Bone marrow (tissue), 2 donors: ENCODE measurements at regions not wholly inside any gene's neighbourhood (a gene's known extent, or its start where the extent isn't known, plus 50 kb on each side); places are given as distances from the start of the nearest gene placed in this dataset.
A peak's percentile ranks its signal among the peaks of the same experiment; 100 is the strongest.

Experiments used
- DNase-seq, 2 donors: peaks; one replicate each; lab custom pipeline; 2025; lab: John Stamatoyannopoulos, UW

- no peak for DNase-seq
These were observed 105.4 kb upstream of the MED13L start for GRCh38 chr12:116382686-116383530.

GRCh38 chr12:116384175-116384574 lies 106.7 kb upstream of the MED13L start:
- no peak for DNase-seq

GRCh38 chr12:116384691-116385485 lies 107.4 kb upstream of the MED13L start:
- peak in 1 of 2 donors; percentile 91 for DNase-seq

- DNase-seq = no peak
These were observed 108.2 kb upstream of the MED13L start for GRCh38 chr12:116385486-116386217.

- no peak for DNase-seq
These were observed 111.8 kb upstream of the MED13L start for GRCh38 chr12:116389326-116389725.

- DNase-seq = no peak
These were observed 112.5 kb upstream of the MED13L start for GRCh38 chr12:116389990-116390389.

- no peak for DNase-seq
These were observed 113.2 kb upstream of the MED13L start for GRCh38 chr12:116390401-116391335.

- DNase-seq = no peak
These were observed 114.0 kb upstream of the MED13L start for GRCh38 chr12:116391501-116391900.

GRCh38 chr12:116392061-116392460 lies 114.6 kb upstream of the MED13L start:
- no peak for DNase-seq

GRCh38 chr12:116393255-116393654 lies 115.8 kb upstream of the MED13L start:
- peak in 1 of 2 donors; percentile 13 for DNase-seq

- DNase-seq = peak in 1 of 2 donors; percentile 5
These were observed 116.6 kb upstream of the MED13L start for GRCh38 chr12:116393859-116394650.

- DNase-seq = no peak
These were observed 117.9 kb upstream of the MED13L start for GRCh38 chr12:116395396-116395795.

GRCh38 chr12:116397148-116397547 lies 119.7 kb upstream of the MED13L start:
- DNase-seq = no peak

GRCh38 chr12:116398193-116398592 lies 120.7 kb upstream of the MED13L start:
- no peak for DNase-seq

- DNase-seq = no peak
These were observed 121.6 kb upstream of the MED13L start for GRCh38 chr12:116399055-116399454.

GRCh38 chr12:116400636-116401372 lies 123.3 kb upstream of the MED13L start:
- DNase-seq = peak in 1 of 2 donors; percentile 90

- no peak for DNase-seq
These were observed 124.1 kb upstream of the MED13L start for GRCh38 chr12:116401565-116401964.

- DNase-seq = no peak
These were observed 124.9 kb upstream of the MED13L start for GRCh38 chr12:116402163-116402939.

GRCh38 chr12:116403546-116403945 lies 126.1 kb upstream of the MED13L start:
- DNase-seq = no peak
